OCI-M1 (cell line): ENCODE measurements at regions not wholly inside any gene's neighbourhood (a gene's known extent, or its start where the extent isn't known, plus 50 kb on each side); places are given as distances from the start of the nearest gene placed in this dataset.
"Not testable (repeated sequence)": the region's sequence is repeated elsewhere in the genome, so short reads cannot be mapped to it uniquely, and the experiment has no call there.

Source experiments
- DNase-seq: peaks from one replicate; lab custom pipeline; 2025; lab: John Stamatoyannopoulos, UW

GRCh38 chr10:83754857-83755256 lies 384.5 kb upstream of the GHITM start:
- DNase-seq = no peak

GRCh38 chr10:83760142-83760541 lies 379.2 kb upstream of the GHITM start:
- DNase-seq = no peak

- no peak for DNase-seq
Observed at GRCh38 chr10:83764666-83765065, 374.6 kb upstream of the GHITM start.

- DNase-seq = no peak
Observed at GRCh38 chr10:83765731-83766130, 373.6 kb upstream of the GHITM start.

GRCh38 chr10:83769281-83769820 lies 370.0 kb upstream of the GHITM start:
- DNase-seq = no peak

GRCh38 chr10:83786701-83787100 lies 352.6 kb upstream of the GHITM start:
- DNase-seq = not testable (repeated sequence)

- DNase-seq = peak; percentile 4
Observed at GRCh38 chr10:83801983-83802382, 337.3 kb upstream of the GHITM start.

- DNase-seq = no peak
Observed at GRCh38 chr10:83806717-83807116, 332.6 kb upstream of the GHITM start.

- no peak for DNase-seq
Observed at GRCh38 chr10:83809001-83809400, 330.3 kb upstream of the GHITM start.

GRCh38 chr10:83816942-83817341 lies 322.4 kb upstream of the GHITM start:
- no peak for DNase-seq

GRCh38 chr10:83817797-83818196 lies 321.5 kb upstream of the GHITM start:
- no peak for DNase-seq

- DNase-seq = no peak
Observed at GRCh38 chr10:83819609-83820008, 319.7 kb upstream of the GHITM start.

GRCh38 chr10:83820033-83820432 lies 319.3 kb upstream of the GHITM start:
- DNase-seq = no peak

- no peak for DNase-seq
Observed at GRCh38 chr10:83824099-83824498, 315.2 kb upstream of the GHITM start.

GRCh38 chr10:83834096-83834495 lies 305.2 kb upstream of the GHITM start:
- DNase-seq = no peak

GRCh38 chr10:83835945-83836745 lies 303.2 kb upstream of the GHITM start:
- DNase-seq = no peak

- no peak for DNase-seq
Observed at GRCh38 chr10:83848677-83849076, 290.6 kb upstream of the GHITM start.

GRCh38 chr10:83849150-83849549 lies 290.2 kb upstream of the GHITM start:
- DNase-seq = no peak

- DNase-seq = no peak
Observed at GRCh38 chr10:83852146-83852545, 287.2 kb upstream of the GHITM start.

- no peak for DNase-seq
Observed at GRCh38 chr10:83862723-83863122, 276.6 kb upstream of the GHITM start.

GRCh38 chr10:83863283-83863966 lies 275.9 kb upstream of the GHITM start:
- DNase-seq = no peak

GRCh38 chr10:83869898-83870297 lies 269.4 kb upstream of the GHITM start:
- no peak for DNase-seq
